ENCODE measurements at regions not wholly inside any gene's neighbourhood (a gene's known extent, or its start where the extent isn't known, plus 50 kb on each side); places are given as distances from the start of the nearest gene placed in this dataset.

DNA sequence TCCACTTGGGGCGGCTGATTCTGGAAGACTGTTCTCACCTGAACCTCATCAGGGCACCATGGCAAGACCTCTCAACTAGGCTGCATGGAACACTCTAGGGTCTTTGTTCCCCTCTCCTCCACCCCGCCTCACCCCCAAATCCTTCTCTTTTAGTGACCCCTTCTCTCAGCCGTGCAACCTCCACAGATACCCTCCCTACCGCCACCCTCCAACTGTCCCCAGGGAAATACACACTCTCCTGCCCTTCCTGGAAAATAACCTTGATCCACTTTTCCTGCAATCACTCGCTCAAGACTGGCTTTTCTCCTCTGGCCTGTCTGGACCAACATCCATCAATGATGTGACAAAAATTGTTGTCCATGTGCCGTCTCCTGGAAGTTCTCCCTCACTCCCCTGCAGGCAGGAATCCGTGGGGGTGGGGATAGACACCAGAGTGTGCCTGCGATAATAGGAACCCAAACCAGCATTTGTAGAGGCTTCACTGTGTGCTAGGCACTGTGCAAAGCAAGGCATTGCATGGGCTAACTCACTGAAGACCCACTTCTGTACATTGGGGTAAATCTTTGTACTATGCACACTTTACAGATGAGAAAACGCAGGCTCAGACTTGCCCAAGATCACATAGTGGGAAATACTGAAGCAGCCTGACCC lies 160.1 kb upstream of the UBE2E1 start:
- H3K9me3 ChIP-seq (ENCODE audit: control extremely low read depth in 1 of 3, control insufficient read depth in 2 of 3, insufficient read depth in 1 of 3, low read length in 2 of 3) = no peaks in the 10 kb centered on the region
- CTCF ChIA-PET = no interaction called here
- no peaks in the 10 kb centered on the region for H3K36me3 ChIP-seq (replicated peaks in 1 of 2; ENCODE audit: control extremely low read depth in 1 of 2, control insufficient read depth in 1 of 2, extremely low read depth in 1 of 2, insufficient read depth in 2 of 2, low read length in 1 of 2)
- no peaks in the 10 kb centered on the region for H4K20me1 ChIP-seq (ENCODE audit: control insufficient read depth, insufficient read depth, low read length, poor library complexity, severe bottlenecking)
- no peak overlapping the region for H3K9ac ChIP-seq (ENCODE audit: low read length)
- H3K27me3 ChIP-seq (replicated peaks in 1 of 4; ENCODE audit: control extremely low read depth in 1 of 4, control insufficient read depth in 3 of 4, insufficient read depth in 4 of 4, low read length in 3 of 4) = no peaks in the 10 kb centered on the region
- no peak overlapping the region for H3K27ac Mint-ChIP-seq
- peaks cover 6% of the 10 kb centered on the region in 2 donors for H3K4me1 ChIP-seq (ENCODE audit: control insufficient read depth in 2 of 2, insufficient read depth in 2 of 2, low read length in 2 of 2)
- 96% methylated on average over 8 of the region's 9 CpGs for WGBS (ENCODE audit: insufficient coverage)
- H3K27ac ChIP-seq (ENCODE audit: low read length in 2 of 2) = no peak overlapping the region
- ATAC-seq (ENCODE audit: low read depth) = no peak
- H2AFZ ChIP-seq (ENCODE audit: insufficient read depth, low read depth, low read length, poor library complexity, severe bottlenecking) = no peak overlapping the region
- no peaks in the 10 kb centered on the region for H3K27me3 Mint-ChIP-seq
- H3K4me2 ChIP-seq (replicated peaks; ENCODE audit: low read depth, low read length, poor library complexity, severe bottlenecking) = no peak overlapping the region
- no peaks in the 10 kb centered on the region for H3K9me3 Mint-ChIP-seq (ENCODE audit: insufficient read depth)
- POLR2A ChIA-PET = no interaction called here
- no peak overlapping the region for H3K4me3 Mint-ChIP-seq
- no peak for DNase-seq
- H3K79me2 ChIP-seq (ENCODE audit: control insufficient read depth, insufficient read depth, low read length) = no peaks in the 10 kb centered on the region
- intact Hi-C loops (cut with micrococcal nuclease) = no loop called here
- TF ChIP-seq, protein P1, sequence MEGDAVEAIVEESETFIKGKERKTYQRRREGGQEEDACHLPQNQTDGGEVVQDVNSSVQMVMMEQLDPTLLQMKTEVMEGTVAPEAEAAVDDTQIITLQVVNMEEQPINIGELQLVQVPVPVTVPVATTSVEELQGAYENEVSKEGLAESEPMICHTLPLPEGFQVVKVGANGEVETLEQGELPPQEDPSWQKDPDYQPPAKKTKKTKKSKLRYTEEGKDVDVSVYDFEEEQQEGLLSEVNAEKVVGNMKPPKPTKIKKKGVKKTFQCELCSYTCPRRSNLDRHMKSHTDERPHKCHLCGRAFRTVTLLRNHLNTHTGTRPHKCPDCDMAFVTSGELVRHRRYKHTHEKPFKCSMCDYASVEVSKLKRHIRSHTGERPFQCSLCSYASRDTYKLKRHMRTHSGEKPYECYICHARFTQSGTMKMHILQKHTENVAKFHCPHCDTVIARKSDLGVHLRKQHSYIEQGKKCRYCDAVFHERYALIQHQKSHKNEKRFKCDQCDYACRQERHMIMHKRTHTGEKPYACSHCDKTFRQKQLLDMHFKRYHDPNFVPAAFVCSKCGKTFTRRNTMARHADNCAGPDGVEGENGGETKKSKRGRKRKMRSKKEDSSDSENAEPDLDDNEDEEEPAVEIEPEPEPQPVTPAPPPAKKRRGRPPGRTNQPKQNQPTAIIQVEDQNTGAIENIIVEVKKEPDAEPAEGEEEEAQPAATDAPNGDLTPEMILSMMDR (IDR thresholded peaks at IDR 0.05) = no peak
- TF ChIP-seq EZH2 (IDR thresholded peaks at IDR 0.05; ENCODE audit: borderline replicate concordance, insufficient read depth, low read depth, low read length, poor library complexity, severe bottlenecking) = no peak
- H3K4me1 Mint-ChIP-seq = peaks cover 7% of the 10 kb centered on the region
- H3K4me3 ChIP-seq (ENCODE audit: control extremely low read depth in 1 of 5, extremely low read depth in 1 of 5, insufficient read depth in 1 of 5, low read depth in 2 of 5, low read length in 4 of 5) = no peak overlapping the region

DNA sequence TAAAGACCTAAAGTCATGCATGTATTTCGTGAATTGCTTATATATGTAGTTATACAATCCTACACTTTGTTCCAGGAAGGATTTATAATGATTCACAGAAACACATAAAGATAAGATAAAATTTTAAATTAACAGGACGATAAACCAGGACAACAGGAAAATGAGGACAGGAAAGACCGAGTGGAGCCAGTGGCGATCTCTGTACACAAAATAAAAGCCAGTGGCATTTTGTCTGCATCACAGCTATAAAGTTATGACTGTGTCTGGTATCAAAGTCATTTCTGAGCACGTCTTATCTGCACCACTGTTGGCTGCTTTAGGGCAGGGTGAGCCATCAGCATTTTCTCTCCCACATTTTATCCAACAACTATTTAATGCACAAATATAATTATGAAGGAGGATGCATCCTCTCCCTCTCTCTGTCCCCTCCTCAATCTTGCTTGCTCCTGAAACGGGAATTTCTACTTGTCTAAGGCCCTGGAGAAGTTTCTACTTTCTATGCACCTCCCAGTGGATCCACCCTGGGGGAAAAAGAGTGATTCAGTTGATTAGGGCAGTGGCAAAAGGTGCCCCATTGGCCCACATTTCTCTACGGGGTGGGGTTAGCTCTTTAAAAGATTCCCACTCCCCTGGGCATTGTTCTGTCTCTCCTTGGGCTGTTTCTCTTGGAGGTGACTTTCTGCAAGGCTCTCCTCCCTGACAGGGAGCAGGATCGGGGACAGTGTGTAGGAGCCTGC lies 159.4 kb upstream of the UBE2E1 start:
- ChIA-PET CTCF (no interaction called here), POLR2A (no interaction called here)
- no peaks in the 10 kb centered on the region for H3K79me2 ChIP-seq (ENCODE audit: control insufficient read depth, insufficient read depth, low read length)
- H3K36me3 ChIP-seq (replicated peaks in 1 of 2; ENCODE audit: control extremely low read depth in 1 of 2, control insufficient read depth in 1 of 2, extremely low read depth in 1 of 2, insufficient read depth in 2 of 2, low read length in 1 of 2) = no peaks in the 10 kb centered on the region
- H3K9me3 ChIP-seq (ENCODE audit: control extremely low read depth in 1 of 3, control insufficient read depth in 2 of 3, insufficient read depth in 1 of 3, low read length in 2 of 3) = peaks cover 0 to 3% (median 0%) of the 10 kb centered on the region in 3 donors
- no peak overlapping the region for H2AFZ ChIP-seq (ENCODE audit: insufficient read depth, low read depth, low read length, poor library complexity, severe bottlenecking)
- no peak overlapping the region for H3K27ac Mint-ChIP-seq
- TF ChIP-seq, protein P1 (IDR thresholded peaks at IDR 0.05) = no peak
- no peak for TF ChIP-seq EZH2 (IDR thresholded peaks at IDR 0.05; ENCODE audit: borderline replicate concordance, insufficient read depth, low read depth, low read length, poor library complexity, severe bottlenecking)
- H3K9me3 Mint-ChIP-seq (ENCODE audit: insufficient read depth) = no peaks in the 10 kb centered on the region
- H3K27me3 Mint-ChIP-seq = no peaks in the 10 kb centered on the region
- H3K4me3 ChIP-seq (ENCODE audit: control extremely low read depth in 1 of 5, extremely low read depth in 1 of 5, insufficient read depth in 1 of 5, low read depth in 2 of 5, low read length in 4 of 5) = no peak overlapping the region
- H3K4me1 ChIP-seq (ENCODE audit: control insufficient read depth in 2 of 2, insufficient read depth in 2 of 2, low read length in 2 of 2) = peaks cover 9 to 11% of the 10 kb centered on the region in 2 donors
- intact Hi-C loops (cut with micrococcal nuclease) = no loop called here
- WGBS (ENCODE audit: insufficient coverage) = 96% methylated on average over 3 of the region's 8 CpGs
- H3K9ac ChIP-seq (ENCODE audit: low read length) = no peak overlapping the region
- H3K4me1 Mint-ChIP-seq = peaks cover 11% of the 10 kb centered on the region
- H3K27me3 ChIP-seq (replicated peaks in 1 of 4; ENCODE audit: control extremely low read depth in 1 of 4, control insufficient read depth in 3 of 4, insufficient read depth in 4 of 4, low read length in 3 of 4) = no peaks in the 10 kb centered on the region
- H4K20me1 ChIP-seq (ENCODE audit: control insufficient read depth, insufficient read depth, low read length, poor library complexity, severe bottlenecking) = no peaks in the 10 kb centered on the region
- DNase-seq (no peak), ATAC-seq (ENCODE audit: low read depth) (no peak)
- no peak overlapping the region for H3K4me2 ChIP-seq (replicated peaks; ENCODE audit: low read depth, low read length, poor library complexity, severe bottlenecking)
- H3K4me3 Mint-ChIP-seq = no peak overlapping the region
- no peak overlapping the region for H3K27ac ChIP-seq (ENCODE audit: low read length in 2 of 2)

All from B cell (primary cell).